ENCODE measurements at regions not wholly inside any gene's neighbourhood (a gene's known extent, or its start where the extent isn't known, plus 50 kb on each side); places are given as distances from the start of the nearest gene placed in this dataset.

GRCh38 chr1:98420376-98421084 lies 241.0 kb upstream of the SNX7 start:
- no peak for FAIRE-seq

DNA sequence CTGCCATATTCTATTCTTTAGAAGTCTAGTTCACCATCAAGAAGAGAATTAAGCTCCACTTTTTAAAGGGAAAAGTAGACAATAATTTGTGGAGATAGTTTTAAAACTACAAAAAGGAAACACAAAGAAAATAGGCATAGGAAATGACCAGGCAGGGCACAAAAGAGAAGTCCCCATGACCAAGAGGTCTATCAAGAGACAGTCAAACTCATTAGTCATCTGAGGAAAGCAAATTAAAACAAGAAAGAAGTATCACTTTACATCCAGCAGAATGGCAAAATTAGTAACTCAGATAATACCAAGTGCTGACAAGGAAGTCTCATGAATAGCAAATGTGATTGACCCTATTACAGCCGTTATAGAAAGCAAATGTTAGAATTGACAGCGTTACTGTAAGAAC lies 243.7 kb upstream of the SNX7 start:
- no peak for FAIRE-seq

DNA sequence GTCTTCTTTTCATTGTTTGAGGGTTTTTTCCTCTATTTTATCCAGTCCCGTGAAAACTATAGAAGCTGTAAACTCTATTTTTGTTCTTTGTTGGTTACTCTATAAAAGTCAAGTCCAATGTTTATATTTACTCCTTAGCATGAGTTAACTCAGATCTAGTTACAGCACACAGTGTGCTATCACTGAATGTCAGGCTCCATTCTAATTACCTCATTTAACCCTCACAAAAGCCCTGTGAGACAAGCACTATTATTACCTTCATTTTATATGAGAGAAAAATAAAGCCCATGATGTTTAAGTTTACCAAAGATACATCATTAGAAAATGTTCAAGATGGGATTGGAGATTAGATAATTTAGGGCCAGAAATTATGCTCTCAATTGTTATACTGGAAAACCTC lies 251.4 kb upstream of the SNX7 start:
- FAIRE-seq: no peak

GRCh38 chr1:98406352-98407088 lies 255.0 kb upstream of the SNX7 start:
- FAIRE-seq: no peak

- no peak for FAIRE-seq
These were observed 255.9 kb upstream of the SNX7 start for GRCh38 chr1:98405581-98406074.

GRCh38 chr1:98404866-98405265 lies 256.7 kb upstream of the SNX7 start:
- no peak for FAIRE-seq

GRCh38 chr1:98403963-98404480 lies 257.5 kb upstream of the SNX7 start:
- no peak for FAIRE-seq

DNA sequence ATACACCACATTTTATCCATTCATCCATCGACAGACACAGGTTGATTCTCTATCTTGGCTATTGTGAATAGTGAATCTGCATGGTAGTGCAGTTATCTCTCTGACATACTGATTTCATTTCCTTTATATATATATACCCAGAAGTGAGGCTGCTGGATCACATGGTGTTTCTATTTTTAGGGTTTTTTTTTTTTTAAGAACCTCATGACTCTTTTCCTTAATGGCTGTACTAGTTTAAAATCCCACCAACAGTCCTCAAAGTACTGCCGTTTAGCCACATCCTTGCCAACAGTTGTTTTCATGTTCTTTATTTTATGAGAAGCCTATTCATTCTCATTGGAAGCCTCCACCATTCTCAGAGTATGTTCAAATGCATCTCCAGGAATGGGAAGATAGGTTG lies 258.7 kb upstream of the SNX7 start:
- FAIRE-seq: no peak

DNA sequence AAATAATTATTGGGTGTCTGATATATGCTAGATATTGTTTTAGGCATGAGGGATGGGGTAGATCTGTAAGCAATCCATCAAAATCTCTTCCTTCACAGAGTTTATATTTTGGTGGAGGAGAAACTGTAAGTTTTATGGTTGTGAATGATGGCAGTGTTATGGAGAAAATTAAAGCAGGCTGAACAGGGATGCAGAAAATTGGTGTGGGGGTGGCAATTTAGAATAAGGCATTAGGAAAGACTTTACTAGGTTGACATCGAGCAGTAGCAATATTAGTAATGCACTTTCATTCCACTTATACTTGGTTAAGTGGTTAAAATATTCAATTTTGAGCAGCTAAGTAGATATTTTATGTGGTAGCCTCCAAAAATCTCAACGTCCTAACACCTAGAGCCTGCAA lies 261.1 kb upstream of the SNX7 start:
- no peak for FAIRE-seq

DNA sequence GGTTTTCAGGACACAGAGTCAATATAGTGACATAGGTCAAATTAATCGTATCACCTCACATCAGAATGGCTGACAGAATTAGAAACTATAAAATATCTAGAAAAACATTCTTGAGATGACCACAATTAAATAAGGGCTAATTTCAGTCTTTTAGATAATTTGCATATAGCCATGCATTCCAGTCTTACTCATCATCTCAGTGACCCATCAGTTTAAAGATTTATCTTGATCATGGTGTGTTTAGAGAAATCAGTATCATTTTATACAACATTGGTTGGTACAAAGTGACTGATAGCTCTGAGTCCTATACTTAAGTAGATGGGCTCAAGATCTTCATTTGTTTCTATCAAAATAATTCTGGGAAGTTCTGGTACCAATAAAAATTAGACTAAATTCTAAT lies 262.3 kb upstream of the SNX7 start:
- no peak for FAIRE-seq

DNA sequence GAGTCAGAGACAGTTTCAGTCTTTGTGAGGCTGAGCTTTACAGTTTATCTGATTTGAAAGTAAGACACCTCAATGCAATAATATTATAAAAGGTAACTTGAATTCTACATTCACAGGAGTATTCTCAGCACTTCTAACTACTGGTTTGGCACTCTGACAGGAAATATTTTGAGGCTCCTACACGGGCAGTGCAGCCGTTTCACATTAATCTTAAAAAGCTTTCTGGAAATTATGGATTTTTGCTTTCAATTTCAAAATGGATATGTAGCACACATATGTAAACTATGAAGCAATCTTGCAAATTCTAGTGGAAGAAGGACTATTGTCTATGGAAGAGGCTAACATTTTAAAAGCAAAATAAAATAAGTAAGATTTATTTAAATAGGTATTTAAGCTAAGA lies 262.9 kb upstream of the SNX7 start:
- no peak for FAIRE-seq

DNA sequence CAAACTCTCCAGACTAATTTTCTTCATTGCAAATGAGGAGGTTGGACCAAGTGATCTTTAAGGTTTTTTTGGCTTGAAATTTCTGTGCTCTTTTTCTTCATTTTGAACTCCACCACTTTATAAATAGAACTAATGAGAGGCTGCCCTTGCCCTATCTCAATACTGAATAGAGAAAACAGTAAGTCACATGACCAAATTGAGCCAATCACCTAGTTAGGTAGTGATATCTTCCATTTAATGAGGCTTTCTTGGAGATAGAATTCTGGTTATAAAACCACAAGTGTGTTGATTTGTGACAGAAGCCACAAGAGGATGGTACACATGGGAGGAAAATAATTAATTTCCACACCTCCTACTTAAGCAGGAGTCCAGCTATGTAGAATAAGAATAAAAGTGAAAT lies 263.4 kb upstream of the SNX7 start:
- FAIRE-seq: no peak

DNA sequence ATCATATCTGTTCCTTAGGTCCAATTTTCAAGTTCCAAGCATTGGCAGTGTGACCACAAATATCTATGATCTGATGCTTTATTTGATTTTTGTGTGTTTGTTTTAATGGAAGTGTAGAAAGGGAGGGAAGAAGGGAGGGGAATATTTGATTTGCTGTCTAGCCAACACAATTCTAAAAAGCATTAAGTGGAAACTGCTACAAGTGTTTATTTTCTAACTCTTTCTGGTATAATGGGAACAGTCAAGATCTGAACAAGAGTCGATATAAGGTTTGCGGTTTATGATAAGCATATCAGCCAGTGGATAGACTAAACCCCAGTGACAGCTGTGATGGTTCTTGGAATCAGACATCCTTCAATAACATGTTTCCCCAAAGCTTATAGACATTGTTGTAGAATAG lies 267.8 kb upstream of the SNX7 start:
- no peak for FAIRE-seq

- FAIRE-seq: no peak
These were observed 270.3 kb upstream of the SNX7 start for GRCh38 chr1:98391175-98391574.

GRCh38 chr1:98389809-98390208 lies 271.7 kb upstream of the SNX7 start:
- FAIRE-seq: no peak

DNA sequence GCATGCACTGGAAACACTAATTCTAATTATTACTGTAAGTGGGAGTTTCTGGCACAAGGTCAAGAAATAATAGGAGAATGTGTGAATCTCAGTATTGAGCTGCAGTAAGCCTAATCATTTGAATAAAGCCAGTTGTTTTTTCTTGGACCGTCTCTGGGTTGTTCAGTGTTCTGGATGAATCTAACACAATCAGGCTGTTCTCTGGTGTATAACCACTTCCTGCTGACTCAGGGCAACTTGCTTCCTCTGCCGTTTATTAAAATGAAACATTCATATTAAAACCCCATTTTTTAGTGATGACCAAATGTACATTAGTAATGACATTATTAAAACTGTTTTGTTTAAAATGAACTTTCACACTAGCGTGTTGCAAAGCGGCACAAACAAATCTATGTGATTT lies 273.1 kb upstream of the SNX7 start:
- FAIRE-seq: no peak

GRCh38 chr1:98387701-98388100 lies 273.8 kb upstream of the SNX7 start:
- FAIRE-seq: no peak

DNA sequence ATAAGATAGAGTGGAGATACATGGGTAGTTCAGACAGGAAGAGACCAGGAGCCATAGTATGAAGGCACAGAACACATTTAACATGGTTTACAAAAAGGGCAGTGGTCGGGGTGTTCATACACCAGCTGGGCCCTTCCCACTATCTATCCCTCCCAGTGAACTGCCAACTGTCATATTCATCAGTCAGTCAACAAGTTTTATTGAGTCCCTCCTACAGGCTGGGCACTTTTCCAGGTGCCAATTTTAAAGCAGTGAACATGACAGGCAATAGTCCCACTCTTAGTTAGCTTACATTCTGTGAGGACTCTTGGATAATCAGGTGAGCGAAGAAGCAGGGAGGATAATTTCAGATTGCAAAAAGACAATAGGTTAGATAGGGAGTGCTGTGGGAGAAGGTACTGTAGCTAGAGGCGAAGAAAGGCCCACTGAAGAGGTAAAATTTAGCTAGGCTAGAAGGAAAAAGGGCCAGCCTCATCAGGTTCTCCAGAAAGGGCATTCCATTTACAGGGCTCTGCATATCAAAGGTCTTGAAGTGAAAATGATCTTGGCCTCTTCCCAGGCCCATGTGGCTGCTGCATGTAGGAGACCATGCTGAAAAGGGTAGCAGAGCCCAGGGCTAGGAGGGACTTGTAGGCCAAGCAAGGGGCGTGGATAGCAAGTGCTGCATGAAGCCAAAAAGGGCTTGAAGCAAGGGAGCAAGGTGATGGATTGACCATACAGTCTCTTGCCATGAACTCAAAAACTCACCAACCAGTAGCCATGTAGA lies 274.7 kb upstream of the SNX7 start:
- no peak for FAIRE-seq

GRCh38 chr1:98385652-98386051 lies 275.9 kb upstream of the SNX7 start:
- no peak for FAIRE-seq

- FAIRE-seq: no peak
These were observed 276.9 kb upstream of the SNX7 start for GRCh38 chr1:98384461-98385141.

- no peak for FAIRE-seq
These were observed 278.4 kb upstream of the SNX7 start for GRCh38 chr1:98382986-98383740.

- no peak for FAIRE-seq
These were observed 278.9 kb upstream of the SNX7 start for GRCh38 chr1:98382586-98382985.

All from islet of Langerhans (tissue), 1 donor.